ENCODE measurements at regions not wholly inside any gene's neighbourhood (a gene's known extent, or its start where the extent isn't known, plus 50 kb on each side); places are given as distances from the start of the nearest gene placed in this dataset.

DNA sequence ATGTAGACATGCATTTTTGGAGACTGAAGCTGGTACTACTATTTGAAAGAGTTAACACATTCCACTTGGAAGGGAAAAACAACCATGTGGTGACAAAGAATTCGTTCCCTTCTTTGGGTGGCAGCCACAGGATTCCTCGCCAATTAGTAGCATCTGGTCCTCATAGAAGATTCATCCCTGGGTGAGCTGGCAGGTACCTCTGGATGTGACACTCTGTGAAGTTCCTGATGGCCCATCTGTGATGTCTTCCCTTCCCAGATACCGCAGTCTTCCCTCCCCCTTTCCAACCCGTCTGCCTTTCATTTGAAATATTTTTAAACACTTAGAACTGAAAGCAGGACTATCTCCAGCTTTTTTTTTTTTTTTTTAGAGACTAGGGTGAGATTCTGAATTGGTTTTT is 569.5 kb downstream of the TYW1 start:
- DNase-seq, result no peak

- no peak for DNase-seq
Measured at GRCh38 chr7:67571026-67571545, 574.5 kb downstream of the TYW1 start.

DNA sequence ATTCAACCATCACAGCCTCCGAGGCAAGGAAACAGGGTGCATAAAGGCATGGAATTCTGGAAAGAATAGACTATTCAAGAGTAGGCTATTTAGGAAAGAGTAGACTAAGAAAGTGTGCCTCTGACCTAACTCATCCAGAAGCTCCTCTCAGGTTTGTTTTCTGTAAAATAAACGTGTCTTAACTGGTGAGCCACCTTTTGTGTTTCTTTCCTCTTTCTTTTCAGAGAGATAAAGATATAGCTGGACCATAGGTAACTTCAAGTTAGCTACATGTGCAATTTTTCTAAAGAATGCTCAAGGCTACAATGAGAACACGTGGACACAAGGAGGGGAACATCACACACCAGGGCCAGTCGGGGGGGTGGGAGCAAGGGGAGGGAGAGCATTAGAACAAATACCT is 577.0 kb downstream of the TYW1 start:
- DNase-seq, result no peak

DNA sequence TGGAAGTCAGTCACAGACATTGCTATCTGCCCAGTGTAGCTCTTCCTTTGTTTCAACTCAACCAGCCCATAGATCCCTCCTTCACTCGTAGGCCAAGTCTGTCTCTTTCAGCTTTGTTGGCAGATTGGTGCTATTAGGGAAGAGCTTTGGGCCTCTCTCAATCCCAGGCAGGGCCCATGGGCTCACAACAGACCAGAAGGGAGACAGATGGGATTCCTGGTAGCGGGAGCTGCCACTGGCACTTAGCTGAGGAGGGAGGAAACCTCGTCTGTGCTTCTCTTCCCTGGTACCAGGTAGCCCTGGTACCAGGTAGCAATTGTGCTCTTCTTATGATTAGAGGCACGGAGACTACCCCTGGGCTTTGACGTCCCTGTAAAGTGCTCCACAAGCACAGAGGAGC is 592.0 kb downstream of the TYW1 start:
- DNase-seq, result no peak

- no peak for DNase-seq
Measured at GRCh38 chr7:67589183-67589582, 592.5 kb downstream of the TYW1 start.

DNA sequence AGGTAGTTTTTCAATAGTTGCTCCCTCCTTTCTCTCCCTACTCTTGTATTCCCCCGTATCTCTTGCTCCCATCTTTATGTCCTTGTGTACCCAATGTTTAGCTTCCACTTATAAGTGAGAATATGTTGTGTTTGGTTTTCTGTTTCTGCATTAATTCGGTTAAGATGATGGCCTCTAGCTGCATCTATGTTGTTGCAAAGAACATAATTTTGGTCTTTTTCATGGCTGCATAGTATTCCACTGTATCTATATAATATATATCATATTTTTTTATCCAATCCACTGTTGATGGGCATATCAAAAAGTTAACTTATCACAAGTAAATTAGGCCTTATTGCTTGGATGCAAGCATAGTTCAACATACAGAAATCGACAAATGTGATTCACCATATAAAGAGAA is 594.0 kb downstream of the TYW1 start:
- DNase-seq, result no peak

DNA sequence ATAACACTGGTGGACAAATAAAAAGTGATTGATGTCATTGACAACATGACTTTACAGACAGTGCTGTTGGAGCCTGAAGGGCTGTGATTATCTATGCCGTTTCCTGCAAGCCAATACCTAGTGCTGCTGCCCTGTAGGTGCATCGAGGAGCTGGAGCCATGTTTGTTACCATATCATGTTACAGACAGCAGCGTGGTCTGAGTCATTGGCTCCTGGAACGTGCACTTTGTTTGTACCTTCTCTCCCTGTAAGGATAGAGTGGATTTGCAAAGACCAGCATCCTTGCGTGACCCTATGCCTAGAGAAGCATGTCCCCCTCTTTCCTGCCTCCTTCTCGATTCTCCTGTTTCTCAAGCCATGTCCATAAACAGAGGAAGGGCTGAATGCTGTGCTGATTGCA is 597.2 kb downstream of the TYW1 start:
- DNase-seq, result no peak

DNA sequence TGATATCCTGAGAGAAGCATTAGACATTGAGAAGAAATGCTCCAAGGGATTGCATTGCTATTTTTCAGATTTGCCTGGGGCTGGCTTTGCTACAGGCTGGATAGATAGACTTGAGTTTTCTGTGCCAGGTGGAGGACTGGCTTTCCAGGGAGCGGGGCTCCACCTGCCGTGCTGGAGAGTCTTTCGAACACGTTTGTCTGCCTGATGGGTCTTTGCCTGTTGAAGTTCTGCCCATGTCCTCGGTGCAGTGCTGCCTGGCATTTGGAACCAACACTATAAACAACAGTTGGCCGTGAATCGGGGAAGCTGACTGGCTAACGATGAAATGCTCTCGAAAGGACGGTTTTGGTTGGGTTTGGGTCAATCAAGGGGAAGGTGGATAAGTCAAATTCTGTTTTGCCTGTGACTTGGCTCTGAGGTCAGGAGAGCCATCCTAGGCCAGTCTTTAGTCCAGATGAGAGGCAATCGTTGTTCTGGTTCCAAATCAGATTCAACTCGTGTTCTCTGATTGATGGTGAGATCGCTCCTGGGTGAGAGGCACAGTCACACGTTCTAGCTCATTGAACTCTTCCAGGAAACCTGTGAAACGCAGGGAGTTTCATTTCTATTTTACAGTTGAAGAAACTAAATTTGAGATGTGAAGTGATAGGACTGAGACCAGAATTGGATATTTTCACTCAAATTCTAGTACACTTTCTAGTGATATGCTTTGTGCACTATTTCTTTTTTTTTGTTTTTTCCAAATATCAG is 599.0 kb downstream of the TYW1 start:
- DNase-seq, result no peak

- no peak for DNase-seq
Measured at GRCh38 chr7:67597161-67597560, 600.5 kb downstream of the TYW1 start.

- no peak for DNase-seq
Measured at GRCh38 chr7:67598469-67598868, 601.8 kb downstream of the TYW1 start.

- DNase-seq, result no peak
Measured at GRCh38 chr7:67599331-67600062, 602.9 kb downstream of the TYW1 start.

DNA sequence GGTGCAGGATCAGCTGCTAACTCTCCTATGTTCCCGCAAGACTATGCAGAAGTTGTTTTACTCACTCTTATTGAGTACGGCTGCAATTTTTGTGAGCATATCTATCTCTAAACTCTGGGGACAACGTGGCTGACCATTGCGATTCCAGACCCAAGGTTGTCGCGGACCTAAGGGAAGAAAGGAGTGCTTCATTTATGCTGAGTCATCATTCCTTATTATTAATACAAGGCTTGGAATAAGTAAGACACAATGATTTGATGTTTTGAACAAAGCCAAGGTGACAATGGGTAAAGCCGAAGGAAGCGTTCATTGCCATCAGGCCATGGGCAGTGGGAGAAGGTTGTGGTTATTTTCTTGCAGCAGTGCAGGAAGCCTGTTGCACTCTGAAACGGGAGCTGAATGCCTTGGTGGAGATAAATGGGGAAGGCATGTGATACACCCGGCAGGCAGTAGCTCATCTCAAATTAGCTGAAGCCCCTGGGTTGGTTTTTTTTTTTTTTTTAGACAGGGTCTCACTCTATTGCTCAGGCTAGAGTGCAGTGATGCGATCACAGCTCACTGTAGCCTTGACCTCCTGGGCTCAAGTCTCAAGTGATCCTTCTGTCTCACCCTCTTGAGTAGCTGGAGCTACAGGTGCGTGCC is 605.7 kb downstream of the TYW1 start:
- no peak for DNase-seq

DNA sequence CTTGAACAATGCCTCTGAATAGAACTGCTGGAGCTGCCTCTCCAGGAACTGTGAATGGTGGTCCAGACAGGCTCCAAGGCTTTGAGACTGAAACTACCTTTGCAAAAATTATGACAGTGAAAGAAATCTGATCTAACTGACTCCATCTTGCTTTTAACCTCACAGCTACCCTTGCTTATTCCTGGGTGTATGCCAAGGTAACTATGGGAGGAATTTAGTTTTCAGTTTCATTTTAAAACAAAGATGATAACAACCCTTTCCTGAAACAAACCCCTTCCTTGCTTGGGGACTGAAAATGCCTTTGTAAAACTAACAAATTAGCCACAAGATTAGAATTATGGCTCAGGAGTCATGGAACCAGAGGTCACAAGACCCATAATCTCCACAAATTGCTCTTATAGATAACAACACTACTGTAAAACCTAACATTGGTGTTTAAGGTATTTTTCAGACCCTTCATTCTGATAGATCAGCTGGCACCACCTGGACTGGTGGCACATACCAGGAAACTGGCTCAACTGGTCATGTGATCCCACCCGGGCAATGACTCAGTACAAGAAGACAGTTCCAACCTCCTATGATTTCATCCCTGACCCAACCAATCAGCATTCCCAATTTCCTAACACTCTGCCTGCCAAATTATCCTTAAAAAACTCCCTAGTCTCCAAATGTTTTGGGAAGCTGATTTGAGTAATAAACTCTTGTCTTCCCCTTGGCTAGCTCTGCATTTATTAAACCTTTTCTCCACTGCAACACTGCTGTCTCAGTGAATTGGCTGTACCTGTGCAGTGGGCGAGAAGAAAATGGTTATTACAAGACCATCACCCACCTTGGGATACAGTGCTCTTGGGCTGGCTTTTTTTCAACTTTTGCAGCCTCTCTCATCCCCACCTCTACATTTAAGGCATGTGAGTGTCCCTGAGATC is 608.1 kb downstream of the TYW1 start:
- no peak for DNase-seq

DNA sequence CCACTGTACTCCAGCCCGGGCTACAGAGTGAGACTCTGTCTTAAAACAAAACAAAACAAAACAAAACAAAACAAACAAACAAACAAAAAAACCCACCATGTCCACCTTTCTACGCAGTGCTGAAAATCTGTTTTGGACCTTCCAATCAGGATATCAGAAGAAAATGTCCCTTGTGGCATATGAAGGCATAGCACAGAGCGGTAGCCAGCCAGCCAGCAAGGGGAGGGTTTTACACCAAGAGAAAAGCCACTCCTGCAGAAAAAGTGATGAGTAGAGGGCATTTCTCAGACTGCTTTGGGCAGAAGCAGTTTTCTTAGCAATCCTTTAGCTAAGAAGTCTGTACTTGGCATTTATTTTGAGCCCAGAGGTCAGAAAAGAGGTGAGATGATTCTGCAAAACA is 612.2 kb downstream of the TYW1 start:
- DNase-seq, result no peak

DNA sequence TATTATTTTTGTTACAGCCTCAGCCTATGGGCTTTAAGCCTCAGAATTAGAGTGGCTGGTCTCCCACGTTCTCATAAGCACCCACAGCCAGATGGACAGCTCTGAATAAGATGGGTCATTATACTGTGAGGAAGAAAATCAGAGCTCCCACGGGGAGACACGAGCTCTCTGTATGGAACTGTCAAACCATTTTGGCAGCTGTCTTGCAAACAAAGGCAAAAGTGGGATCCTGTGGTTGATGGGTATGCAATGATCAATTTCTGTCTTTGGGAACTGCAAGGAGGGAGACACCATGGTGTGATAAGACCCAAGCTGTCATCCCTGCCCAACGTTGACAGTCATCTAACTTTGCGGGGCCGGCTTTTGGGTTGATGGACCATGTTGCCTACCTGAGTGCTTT is 614.3 kb downstream of the TYW1 start:
- no peak for DNase-seq

DNA sequence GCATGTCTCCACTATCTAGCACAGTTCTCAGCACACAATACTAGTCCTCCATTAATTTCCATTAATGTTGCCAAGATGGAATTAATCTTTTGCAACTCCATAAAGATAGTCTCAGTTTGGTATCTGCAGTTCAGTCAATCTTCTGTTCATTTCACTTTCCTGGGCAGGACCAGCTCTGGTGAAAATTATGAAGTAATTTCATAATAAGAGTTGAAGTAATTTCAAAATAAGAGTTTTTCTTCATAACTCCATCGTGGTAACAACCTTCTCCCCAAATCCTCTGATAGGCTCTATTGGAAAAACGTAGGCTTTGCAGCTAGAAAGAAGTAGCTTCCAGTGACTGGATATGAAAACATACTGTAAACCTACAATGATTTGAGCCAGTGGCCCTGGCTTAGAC is 618.2 kb downstream of the TYW1 start:
- no peak for DNase-seq

DNA sequence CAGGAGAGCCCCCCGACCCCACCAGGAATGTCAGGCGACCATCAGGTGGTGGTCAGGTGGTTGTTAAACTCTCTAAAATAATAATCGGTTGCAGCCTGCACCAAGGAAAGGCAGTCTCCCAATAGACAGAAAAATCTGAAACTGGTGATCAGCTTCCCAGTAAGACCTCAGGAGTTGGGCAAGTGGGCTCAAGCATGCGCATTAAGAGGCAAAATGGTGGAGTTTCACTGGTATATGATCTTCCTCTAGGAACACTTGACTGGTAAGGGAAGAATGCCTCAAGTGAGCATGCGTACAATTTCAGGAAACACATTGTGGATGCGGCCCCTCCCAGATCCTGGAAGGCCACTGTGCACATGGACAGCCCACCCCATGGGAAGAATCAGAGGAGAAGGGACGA is 619.9 kb downstream of the TYW1 start:
- DNase-seq, result no peak

DNA sequence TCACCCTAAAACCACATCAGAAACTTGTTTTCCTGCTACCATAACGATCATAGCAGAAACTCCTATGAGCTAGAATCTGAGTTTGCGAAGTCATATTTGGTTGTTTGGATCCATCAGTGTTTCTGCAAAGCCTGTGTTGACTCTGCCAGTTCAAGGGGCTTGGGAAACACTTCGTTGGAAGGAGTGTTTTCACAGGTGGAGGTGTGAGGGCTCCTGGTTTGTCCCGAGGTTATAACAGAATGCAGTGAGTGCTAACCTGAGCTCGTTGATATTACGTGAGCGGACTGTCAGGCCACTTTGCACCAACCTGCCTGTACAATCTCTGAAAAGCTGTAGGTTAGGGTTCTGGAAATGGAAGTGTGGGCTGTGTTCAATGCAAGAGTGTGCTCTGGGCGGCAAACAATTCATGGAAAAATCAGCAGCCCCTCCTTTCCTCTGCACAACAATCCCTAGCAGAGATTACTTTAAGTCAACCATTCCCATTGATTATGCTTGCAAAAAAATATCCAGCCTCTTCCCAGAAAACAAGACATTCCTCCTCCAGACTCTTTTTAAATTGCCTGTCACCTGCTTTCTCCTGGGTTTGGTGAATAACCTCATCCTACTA is 622.0 kb downstream of the TYW1 start:
- no peak for DNase-seq

- no peak for DNase-seq
Measured at GRCh38 chr7:67619175-67619574, 622.5 kb downstream of the TYW1 start.

DNA sequence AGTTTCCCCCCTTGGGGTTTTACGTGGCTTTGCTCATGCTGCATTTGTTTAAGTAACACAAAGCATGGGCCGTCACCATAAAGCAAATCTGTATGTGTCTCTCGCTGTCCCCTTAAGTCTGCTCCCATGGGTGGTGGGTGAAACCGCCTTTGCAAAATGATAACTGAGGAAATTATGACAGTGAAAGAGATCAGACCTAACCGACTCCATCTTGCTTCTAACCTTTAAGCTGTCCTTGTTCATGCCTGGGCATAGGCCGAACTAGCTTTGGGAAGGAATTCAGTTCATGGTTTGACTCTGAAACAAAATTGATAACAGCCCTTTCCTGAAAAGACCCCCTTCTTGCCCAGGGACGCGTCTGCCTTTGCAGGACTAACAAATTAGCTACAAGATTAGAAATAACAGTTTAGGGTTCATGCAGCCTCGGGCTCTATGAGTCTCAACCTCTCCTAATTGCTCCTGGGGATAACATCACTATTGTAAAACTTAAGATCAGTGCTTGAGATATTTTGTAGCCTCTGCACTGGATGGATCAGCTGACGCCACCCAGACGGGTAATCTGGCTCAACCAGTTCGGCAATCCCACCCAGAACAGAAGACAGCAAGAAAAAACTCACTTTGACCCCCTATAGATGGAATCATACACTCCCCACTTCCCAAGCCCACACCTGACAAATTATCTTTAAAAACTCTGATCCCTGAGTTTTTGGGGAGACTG is 623.7 kb downstream of the TYW1 start:
- DNase-seq, result no peak

GRCh38 chr7:67621704-67622103 is 625.1 kb downstream of the TYW1 start:
- no peak for DNase-seq
